Panc1 (cell line): ENCODE measurements at regions not wholly inside any gene's neighbourhood (a gene's known extent, or its start where the extent isn't known, plus 50 kb on each side); places are given as distances from the start of the nearest gene placed in this dataset.

Source experiments
- ATAC-seq: fragments of 200-7000 bp; cut with Tn5 transposase; 2 replicates; pipeline ENCODE4 v1.9.1; 2020; ENCODE audit warnings: mild to moderate bottlenecking, moderate library complexity
- BruUV-seq: library from RNA; stranded (reverse); fragments of 400-500 nt; replicated peaks from 2 replicates; lab custom pipeline; 2021; lab: Mats Ljungman, UMichigan
- CTCF ChIA-PET: fragments of 300-600 bp; sonication (Branson Sonifier 250); formaldehyde crosslinking; loops from one replicate; lab custom pipeline; 2022; ENCODE audit warnings: antibody characterized with exemption; lab: Charles Lee
- POLR2A ChIA-PET: fragments of 300-600 bp; sonication (Branson Sonifier 250); formaldehyde crosslinking; loops from one replicate; lab custom pipeline; 2022; ENCODE audit warnings: antibody characterized with exemption; lab: Charles Lee
- DNase-seq: peaks from one replicate; pipeline ENCODE4 v3.0.0-alpha.2; 2010; ENCODE audit warnings: low read depth, low spot score
- H3K27ac ChIP-seq: 2 replicates; pipeline ENCODE4 v1.5.1; 2011; ENCODE audit warnings: mild to moderate bottlenecking, low read length, inconsistent platforms
- H3K27me3 ChIP-seq: fragments of 200-500 bp; sonication (Bioruptor generic); 2 replicates; pipeline ENCODE4 v1.6.0; 2014; ENCODE audit warnings: low read length, inconsistent platforms; ENCODE audit not compliant: control insufficient read depth, insufficient read depth
- H3K36me3 ChIP-seq: fragments of 200-500 bp; sonication (Bioruptor generic); 2 replicates; pipeline ENCODE4 v1.5.1; 2014; ENCODE audit warnings: inconsistent platforms, mild to moderate bottlenecking, low read length, moderate library complexity; ENCODE audit not compliant: control insufficient read depth, insufficient read depth
- H3K4me1 ChIP-seq: 2 replicates; pipeline ENCODE4 v1.5.1; 2011; ENCODE audit warnings: inconsistent platforms, mild to moderate bottlenecking, low read length, moderate library complexity; ENCODE audit not compliant: control insufficient read depth, insufficient read depth
- H3K4me3 ChIP-seq, 2 experiments: 2 replicates each; pipeline ENCODE4 v1.5.1; 2011 to 2012; ENCODE audit warnings: low read depth in 2 of 2, low read length in 2 of 2, mild to moderate bottlenecking in 2 of 2, inconsistent platforms in 1 of 2, moderate library complexity in 1 of 2
- H3K9me3 ChIP-seq: fragments of 200-500 bp; sonication (Bioruptor generic); 2 replicates; pipeline ENCODE4 v1.5.1; 2014; ENCODE audit warnings: low read depth, mild to moderate bottlenecking, inconsistent platforms, low read length, moderate library complexity; ENCODE audit not compliant: control insufficient read depth, insufficient read depth
- CTCF ChIP-seq: fragments of 450-650 bp; IDR thresholded peaks from 2 replicates; pipeline ENCODE4 v1.5.1; 2017; ENCODE audit warnings: mild to moderate bottlenecking
- POLR2AphosphoS5 ChIP-seq: IDR thresholded peaks from 2 replicates; pipeline ENCODE4 v1.6.1; 2012; ENCODE audit warnings: mild to moderate bottlenecking, low read depth, low read length, moderate library complexity
- REST ChIP-seq, 2 experiments: IDR thresholded peaks; 2 replicates each; pipeline ENCODE4 v1.6.1; 2011 to 2012; ENCODE audit warnings: low read depth in 2 of 2, control low read depth in 1 of 2, low read length in 1 of 2, mild to moderate bottlenecking in 1 of 2, moderate library complexity in 1 of 2; ENCODE audit not compliant: insufficient read depth in 1 of 2
- SIN3A ChIP-seq: IDR thresholded peaks from 2 replicates; pipeline ENCODE4 v1.6.1; 2012; ENCODE audit warnings: low read depth, mild to moderate bottlenecking, low read length, moderate library complexity, borderline replicate concordance; ENCODE audit not compliant: insufficient read depth
- TCF7L2 ChIP-seq: IDR thresholded peaks from 2 replicates; pipeline ENCODE4 v1.6.1; 2011; ENCODE audit warnings: mild to moderate bottlenecking, low read depth, low read length, inconsistent platforms
- in situ Hi-C: cut with HindIII; loops from 2 replicates; pipeline ENCODE4 v1.10.0; 2016; ENCODE audit warnings: low sequenced_read_pairs, low pct_unique_long_range_greater_than_20kb
- intact Hi-C: fragments of 100-400 bp; cut with micrococcal nuclease; formaldehyde crosslinking; loops from one replicate; pipeline ENCODE4 v1.10.0; 2022; ENCODE audit not compliant: unreplicated experiment

- Histone ChIP-seq H3K9me3 (no peaks in the 10 kb centered on the region), H3K4me3 (no peak overlapping the region), H3K27ac (no peak overlapping the region), H3K27me3 (no peaks in the 10 kb centered on the region), H3K4me1 (no peaks in the 10 kb centered on the region), H3K36me3 (no peaks in the 10 kb centered on the region)
- ATAC-seq (no peak), DNase-seq (no peak)
- ChIA-PET CTCF (no interaction called here), POLR2A (no interaction called here)
- intact Hi-C loops (no loop called here), in situ Hi-C loops (no loop called here)
- no peak for TF ChIP-seq REST (IDR thresholded peaks at IDR 0.05; ENCODE audit: insufficient read depth in 1 of 2, low read depth in 2 of 2, low read length in 1 of 2)
- TF ChIP-seq TCF7L2: no peak
- no peak for TF ChIP-seq SIN3A
- TF ChIP-seq CTCF: no peak
- no peak for TF ChIP-seq POLR2AphosphoS5
- BruUV-seq: no TSS peak
These were observed 79.1 kb upstream of the ADAMTSL1 start for GRCh38 chr9:18394847-18395351.

- ChIA-PET POLR2A (no interaction called here), CTCF (no interaction called here)
- no peak for TF ChIP-seq POLR2AphosphoS5
- TF ChIP-seq SIN3A: no peak
- no peak for TF ChIP-seq CTCF
- TF ChIP-seq TCF7L2: no peak
- no peak for TF ChIP-seq REST (IDR thresholded peaks at IDR 0.05; ENCODE audit: insufficient read depth in 1 of 2, low read depth in 2 of 2, low read length in 1 of 2)
- ATAC-seq (no peak), DNase-seq (no peak)
- Histone ChIP-seq H3K9me3 (no peaks in the 10 kb centered on the region), H3K36me3 (no peaks in the 10 kb centered on the region), H3K4me3 (no peak overlapping the region), H3K27me3 (no peaks in the 10 kb centered on the region), H3K4me1 (no peaks in the 10 kb centered on the region), H3K27ac (no peak overlapping the region)
- no TSS peak for BruUV-seq
- in situ Hi-C loops: no loop called here
- intact Hi-C loops: no loop called here
These were observed 77.7 kb upstream of the ADAMTSL1 start for GRCh38 chr9:18396102-18396728.
